PC-3 (cell line): ENCODE measurements at regions not wholly inside any gene's neighbourhood (a gene's known extent, or its start where the extent isn't known, plus 50 kb on each side); places are given as distances from the start of the nearest gene placed in this dataset.

Experiments
- CTCF ChIP-seq: fragments of 300-600 bp; sonication (generic); conservative IDR thresholded peaks from 2 replicates; pipeline ENCODE4 v1.5.1; 2017; ENCODE audit warnings: antibody characterized with exemption, low read depth, mild to moderate bottlenecking, low read length
- EZH2 ChIP-seq: fragments of 300-600 bp; sonication (generic); IDR thresholded peaks from one replicate; pipeline ENCODE4 v1.6.1; 2017; ENCODE audit warnings: antibody characterized with exemption, mild to moderate bottlenecking, low read length; ENCODE audit not compliant: unreplicated experiment

DNA sequence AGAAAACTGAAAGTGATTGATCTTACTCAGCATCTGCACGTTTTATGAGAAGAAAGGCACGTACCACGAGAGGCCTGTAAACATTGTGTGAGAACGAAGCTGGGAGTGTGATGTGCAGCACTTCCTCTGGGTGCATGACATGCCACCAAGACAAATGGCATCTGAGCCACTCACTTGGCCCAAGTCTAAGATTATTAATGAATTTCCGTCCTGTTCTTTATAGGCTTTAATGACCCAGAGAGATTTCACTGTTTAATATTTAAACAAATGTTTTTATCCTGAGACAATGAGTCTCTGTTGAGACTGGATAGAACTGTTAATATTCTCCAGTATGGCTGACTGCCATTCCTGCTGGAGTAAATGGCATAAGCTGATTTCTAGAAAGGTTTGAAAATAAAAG lies 172.6 kb upstream of the PHACTR1 start:
- TF ChIP-seq CTCF (no peak), EZH2 (no peak)
